HG03521 (cell line): ENCODE measurements at regions not wholly inside any gene's neighbourhood (a gene's known extent, or its start where the extent isn't known, plus 50 kb on each side); places are given as distances from the start of the nearest gene placed in this dataset.
"Not testable (repeated sequence)": the region's sequence is repeated elsewhere in the genome, so short reads cannot be mapped to it uniquely, and the experiment has no call there.

ENCODE experiments used
- ATAC-seq: cut with Tn5 transposase; IDR thresholded peaks from one replicate; pipeline ENCODE4 v1.9.1; 2021; ENCODE audit warnings: mild to moderate bottlenecking, moderate library complexity; ENCODE audit not compliant: unreplicated experiment

DNA sequence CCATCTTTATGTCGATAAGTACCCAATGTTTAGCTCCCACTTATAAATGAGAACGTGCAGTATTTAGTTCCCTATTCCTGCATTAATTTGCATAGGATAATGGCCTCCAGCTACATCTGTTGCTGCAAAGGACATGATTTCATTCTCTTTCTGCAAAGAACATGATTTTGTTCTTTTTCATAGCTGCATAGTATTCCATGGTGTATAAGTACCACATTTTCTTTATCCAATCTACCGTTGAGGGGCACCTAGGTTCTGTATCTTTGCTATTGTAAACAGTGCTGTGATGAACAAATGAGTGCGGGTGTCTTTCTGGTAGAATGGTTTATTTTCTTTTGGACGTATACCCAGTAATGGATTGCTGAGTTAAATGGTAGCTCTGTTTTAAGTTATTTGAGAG, 63.0 kb downstream of the HLX start:
- no peak for ATAC-seq

DNA sequence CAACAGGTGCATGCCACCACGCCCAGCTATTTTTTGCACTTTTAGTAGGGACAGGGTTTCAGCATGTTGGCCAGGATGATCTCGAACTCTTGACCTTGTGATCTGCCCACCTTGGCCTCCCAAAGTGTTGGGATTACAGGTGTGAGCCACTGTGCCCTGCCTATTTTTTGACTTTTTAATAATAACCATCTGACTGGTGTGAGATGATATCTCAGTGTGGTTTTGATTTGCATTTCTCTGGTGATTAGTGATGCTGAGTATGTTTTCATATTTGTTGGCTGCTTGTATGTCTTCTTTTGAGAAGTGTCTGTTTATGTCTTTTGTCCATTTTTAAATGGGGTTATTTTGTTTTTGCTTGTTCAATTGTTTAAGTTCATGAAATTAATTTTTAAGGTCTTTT, 63.7 kb downstream of the HLX start:
- ATAC-seq: not testable (repeated sequence)

DNA sequence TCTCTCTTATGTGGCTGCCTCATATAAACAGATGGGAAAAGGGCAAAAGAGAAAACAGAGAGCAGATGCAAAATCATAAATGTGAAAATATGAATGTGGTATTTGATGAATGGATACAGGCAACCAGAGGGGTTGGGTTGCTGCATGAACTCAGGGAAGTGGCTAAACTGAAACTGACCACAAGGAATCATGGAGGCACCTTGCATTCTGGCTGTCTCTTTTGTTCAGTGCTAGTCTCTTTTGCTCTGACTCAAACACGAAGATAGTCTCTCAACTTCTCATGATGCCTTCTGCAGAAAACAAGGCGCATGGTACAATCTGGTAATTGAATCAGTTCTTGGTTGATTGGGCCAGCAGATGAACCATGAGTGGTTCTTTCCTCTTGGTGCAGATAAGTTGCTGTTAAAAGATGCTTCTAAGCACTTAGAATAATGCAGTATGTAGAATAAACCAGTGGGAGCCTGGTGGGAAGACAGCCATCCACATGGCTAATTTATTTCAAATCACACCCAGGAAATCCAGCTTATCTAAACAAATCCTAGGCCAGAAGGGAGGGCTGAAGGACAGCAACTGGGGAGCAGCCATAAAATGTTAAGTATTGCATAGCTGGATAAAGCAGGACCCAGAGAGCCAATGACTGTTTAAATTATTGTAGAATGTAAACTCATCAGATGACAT, 64.2 kb downstream of the HLX start:
- no peak for ATAC-seq

DNA sequence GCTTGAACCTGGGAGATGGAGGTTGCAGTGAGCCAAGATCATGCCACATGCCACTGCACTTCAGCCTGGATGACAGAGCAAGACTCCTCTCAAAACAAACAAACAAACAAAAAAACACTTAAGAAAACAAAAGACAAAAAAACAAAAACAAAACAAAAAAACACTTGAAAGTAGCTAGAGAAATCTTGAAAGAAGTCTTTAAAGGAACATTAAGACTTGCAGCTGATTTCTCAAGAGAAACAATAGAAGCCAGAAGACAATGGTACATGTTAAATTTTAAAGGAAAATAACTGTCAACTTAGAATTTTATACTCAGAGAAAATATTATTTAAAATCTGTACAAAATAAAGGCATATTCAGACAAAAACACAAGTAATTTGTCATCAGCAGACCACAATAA, 71.3 kb downstream of the HLX start:
- no peak for ATAC-seq

DNA sequence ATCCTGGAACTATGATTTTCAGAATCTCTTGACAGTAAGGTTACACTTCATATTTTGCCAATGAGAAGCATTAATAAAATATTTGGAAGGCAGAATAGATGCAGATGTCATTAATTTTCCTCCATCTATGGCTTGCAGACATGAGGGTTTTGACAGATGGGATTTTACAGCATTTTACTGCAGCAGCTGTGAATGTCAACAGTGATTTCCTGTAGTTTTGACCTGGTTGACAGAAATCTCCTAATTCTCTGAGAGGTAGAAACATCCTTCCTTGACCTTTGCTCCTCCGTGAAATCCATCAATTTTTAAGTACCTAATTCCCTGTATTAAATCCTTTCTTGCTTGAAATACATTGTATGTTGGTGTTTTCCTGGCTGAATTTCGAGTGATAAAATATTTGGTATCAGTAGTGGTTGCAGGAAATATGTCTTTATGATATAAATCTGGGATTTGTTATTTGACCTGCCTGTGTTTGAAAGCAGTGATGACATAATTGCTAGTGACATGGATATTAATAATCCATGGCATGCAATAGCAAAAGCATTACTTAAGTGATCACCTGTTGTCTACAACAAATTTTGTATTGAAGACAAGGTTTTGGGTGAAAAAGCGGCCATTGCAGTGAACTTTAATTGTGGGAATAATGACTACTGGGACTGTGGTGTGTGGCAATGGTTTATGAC, 73.9 kb downstream of the HLX start:
- no peak for ATAC-seq

DNA sequence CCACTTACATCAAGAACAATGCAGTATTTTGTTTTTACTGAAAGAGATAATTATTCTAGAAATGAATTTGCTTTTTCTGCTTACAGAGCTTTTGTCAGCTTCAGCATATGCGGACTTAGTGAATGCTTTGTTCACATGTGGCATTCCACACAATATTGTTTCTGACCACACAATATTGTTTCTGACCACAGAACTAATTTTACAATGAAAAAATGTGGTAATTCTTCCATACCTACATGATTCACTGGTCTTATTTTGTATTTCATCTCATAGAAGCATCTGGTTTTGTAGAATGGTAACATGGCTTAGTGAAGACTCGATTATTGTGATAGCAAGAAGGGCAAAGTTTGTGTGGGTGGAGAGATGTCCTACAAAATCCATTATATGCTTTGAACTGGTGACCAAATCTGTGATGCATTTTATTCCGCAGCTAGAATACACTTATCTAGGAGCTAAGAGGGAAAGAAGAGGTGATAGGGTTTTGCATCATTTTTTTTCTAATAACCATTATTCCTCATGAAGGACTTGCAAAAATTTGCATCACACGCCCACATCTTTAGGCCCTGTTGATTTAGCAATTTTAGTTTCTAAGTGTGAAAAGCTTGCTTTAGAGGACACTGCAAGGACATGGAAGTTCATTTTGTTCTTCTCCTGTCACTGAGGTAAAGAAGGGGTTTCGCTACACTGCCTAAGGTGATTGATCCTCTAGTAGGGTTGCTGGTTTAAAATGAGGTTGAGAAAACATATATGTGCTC, 75.3 kb downstream of the HLX start:
- ATAC-seq: no peak

DNA sequence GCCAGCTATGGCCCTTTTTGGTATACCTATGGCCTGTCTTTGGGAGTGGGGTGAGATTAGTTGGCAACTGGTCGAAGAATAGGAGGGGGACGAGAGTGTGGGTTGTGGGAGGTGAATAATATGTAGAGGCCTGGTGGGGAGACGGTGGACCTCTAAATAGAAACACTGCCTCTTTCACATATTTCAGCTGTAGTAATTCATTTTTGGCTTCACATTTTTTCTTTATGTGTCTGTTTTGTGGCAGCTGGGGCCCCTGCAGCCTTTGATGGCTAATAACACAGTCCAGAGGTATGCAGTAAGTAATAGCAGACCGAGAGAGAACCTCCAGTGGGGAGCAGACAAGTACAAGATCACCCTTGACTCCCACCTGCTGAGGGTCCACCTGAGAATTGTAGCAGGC, 75.9 kb downstream of the HLX start:
- no peak for ATAC-seq

DNA sequence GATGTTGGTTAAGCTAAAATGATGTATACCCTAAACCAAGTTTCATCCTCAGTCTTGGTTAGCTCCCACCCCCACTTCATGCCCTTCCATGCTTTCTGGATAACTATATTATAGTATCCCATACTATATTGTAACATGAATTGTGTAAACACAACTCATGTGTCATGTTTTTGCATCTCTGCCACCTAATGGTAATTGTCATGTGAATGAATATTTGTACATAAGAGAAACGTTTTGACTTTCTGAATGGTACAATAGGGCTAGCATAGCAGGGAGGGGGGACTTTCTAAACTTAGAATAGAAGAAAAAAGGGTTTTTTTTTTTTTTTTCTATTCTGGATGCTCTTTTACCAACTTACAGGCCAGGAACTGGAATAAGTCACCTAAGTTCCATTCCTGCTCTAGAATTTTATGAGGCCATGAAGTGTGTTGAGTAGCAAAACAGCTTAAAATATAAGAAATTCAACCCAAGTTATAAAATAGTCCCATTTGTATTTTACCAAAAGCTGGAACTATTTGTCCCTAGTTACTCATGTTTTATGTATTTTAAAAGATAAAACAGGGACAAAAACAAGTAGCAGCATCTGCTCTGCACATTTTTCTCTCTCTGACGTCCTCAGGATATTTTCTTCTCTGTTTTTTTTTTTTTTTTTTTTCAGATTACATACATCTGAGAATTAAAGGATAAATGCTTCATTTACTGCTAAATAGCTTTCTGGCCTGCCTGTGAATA, 77.4 kb downstream of the HLX start:
- ATAC-seq: no peak

DNA sequence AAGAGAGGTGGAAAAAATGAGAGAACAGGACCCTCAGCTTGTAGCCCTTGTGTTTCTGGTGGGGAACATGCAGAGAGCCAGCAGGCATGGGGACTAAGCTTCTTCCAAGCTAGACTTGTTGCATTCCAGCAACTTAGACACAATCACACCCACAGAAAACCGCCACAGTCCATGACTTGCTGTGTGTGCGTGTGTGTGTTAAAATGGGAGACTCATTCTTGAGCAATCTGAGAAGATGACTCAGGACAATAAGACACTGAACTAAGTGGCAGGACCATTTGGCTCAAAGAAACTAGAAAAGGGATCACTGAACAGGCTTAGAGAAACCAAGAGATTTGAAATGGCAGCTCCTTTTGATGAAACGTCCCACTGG, 78.0 kb downstream of the HLX start:
- no peak for ATAC-seq

DNA sequence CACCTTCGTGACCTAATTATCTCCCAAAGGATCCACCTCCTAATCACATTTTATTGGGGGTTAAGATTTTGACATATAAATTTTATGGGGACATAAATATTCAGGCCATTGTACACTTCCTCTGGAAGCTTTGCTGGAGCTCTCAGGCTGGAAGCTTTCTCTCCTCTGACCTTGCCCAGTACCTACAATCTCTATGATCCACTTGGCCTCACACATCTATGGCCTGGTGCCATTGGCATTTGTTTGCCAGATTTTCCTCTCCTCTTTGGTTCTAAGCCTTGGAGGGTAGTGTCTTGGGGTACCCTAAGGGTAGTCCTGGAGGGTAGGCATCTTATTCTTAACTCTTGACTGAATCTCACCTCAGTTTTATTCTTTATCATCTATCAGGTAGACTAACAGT, 79.0 kb downstream of the HLX start:
- ATAC-seq: no peak

DNA sequence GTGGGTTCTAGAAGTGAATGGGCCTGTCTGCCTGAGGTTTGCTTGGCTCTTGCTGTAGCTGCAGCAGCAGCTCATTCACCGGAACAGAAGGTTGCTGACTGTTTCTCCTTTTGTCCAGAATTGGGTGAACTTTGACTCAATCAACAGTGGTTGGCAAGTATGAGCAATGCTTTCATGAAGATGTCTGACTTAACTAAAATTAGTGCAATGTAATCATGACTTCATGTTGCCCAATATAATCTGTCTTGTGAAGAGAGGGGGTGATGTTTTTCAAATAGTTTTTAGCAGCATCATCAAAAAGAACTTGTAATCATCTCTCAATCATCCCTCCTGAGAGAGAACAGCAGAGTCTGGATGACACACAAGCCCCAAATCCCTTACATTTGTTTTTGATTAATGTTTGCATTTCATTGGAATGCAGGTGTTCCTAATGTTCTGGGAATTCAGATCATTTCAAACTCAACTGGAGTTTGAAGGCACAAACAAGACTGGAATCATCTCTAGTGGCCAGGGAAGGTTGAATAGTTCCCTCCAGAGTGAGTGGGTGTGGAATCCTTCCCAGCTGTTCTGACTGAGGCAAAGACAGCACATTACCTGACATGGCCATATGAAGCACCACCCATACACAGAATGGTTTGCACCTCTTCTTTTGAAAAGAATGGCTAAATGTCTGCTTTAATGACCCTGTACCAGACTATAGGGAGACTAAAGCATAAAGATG, 82.9 kb downstream of the HLX start:
- no peak for ATAC-seq

DNA sequence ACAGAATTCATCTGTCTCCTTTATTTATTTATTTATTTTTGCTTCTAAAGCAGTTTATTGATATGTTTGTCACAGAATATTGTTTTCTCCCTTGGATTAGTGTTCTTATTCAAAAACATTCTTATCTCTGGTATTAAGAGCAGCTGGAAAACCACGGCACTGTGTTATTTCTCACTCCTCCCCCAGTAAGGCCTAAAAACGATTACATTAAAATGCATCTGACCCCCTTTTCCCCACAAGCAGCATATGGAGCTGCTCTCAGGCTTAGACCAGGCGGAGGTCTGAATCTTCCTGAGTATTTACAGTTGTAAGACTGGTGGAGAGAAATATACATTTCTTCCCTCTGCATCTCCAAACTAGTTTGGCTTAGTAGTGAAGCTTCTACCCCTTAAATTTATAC, 86.8 kb downstream of the HLX start:
- ATAC-seq: no peak

DNA sequence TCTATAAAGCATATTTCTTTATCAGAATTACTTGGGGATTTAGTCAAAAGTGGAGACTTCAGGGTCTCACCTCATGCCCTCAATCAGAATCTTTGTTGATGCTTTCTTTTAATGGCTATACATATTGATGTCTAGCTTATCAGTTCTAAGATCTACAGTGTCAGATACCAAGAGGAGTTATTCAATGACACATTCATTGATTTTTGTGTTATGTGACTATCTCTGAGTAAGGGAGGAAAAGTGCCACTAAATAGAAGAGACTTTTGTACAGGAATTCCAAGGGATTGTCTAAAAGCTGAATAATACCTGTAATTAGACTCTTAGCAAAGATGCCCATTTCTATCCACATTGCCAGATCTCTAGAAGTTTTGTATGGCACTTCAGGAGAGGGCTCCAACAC, 87.2 kb downstream of the HLX start:
- no peak for ATAC-seq

DNA sequence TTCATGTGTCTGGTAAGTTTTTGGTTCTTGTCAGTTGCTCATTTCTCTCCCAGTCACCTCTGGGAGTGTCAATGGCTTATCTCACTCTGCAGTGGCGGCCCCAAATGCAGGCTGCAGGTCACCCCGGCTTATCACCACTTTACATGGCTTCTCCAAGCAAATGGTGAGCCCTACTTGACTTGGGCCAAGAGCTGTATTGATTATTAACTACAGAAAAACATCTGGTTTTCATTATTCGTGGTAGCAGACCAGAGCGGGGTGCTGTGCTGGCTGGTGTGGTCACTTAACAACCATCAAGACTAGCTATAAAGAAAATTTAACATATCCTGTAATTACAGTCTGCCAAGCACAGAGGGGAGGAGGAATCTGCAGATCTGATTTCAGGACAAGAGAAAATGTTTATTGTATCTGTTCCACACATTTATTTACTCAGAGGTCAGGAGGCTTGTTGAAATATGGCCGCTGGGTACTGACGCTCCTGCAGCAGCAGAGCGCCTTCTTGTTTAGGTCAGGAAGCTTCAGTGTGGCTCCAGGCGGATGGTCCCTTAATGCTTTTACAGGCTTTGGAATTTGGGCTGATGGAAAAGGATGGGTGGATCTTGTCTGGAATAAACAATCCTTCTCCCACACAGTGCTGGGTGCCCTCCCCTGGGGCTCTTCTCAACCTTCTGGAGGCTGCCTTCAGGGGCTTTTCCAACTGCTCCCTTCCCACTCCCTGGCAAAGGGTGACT, 87.8 kb downstream of the HLX start:
- no peak for ATAC-seq

DNA sequence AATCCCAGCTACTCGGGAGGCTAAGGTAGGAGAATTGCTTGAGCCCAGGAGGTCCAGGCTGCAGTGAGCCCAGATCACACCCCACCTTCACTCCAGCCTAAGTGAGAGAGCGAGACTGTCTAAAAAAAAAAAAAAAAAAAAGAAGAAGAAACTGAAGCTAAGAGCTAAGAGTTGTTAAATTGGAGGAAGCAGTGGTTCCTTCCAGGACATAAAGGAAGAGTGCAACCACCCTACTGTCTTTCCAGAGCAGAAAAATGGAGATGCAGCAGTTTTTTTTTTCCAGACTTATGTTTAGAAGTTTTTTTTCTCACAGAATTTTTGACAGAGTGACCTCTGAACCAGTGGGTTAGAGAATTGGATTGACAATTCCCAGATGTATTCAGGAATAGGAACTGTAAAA, 88.7 kb downstream of the HLX start:
- no peak for ATAC-seq

DNA sequence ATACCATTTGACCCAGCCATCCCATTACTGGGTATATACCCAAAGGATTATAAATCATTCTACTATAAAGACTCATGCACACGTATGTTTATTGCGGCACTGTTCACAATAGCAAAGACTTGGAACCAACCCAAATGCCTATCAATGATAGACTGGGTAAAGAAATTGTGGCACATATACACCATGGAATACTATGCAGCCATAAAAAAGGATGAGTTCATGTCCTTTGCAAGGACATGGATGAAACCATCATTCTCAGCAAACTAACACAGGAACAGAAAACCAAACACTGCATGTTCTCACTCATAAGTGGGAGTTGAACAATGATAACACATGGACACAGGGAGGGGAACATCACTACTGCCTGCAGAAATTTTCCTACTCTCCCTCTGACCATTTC, 90.0 kb downstream of the HLX start:
- not testable (repeated sequence) for ATAC-seq

DNA sequence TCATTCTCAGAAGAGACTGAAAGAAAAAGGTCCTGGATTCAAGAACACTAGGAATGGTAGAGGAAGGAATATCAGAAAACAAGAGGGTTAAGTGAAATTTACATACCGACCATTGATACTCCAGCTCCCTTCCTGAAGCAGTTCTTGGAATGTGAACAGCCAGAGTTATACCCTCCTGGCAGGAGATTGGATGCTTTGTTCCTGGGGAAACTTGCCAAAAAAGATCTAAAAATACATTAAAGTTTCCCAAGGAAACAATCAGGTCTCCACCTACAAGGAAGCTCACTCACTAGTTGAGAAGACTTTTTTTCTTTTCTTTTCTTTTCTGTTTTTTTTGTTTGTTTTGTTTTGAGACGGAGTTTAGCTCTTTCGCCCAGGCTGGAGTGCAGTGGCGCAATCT, 91.1 kb downstream of the HLX start:
- no peak for ATAC-seq

DNA sequence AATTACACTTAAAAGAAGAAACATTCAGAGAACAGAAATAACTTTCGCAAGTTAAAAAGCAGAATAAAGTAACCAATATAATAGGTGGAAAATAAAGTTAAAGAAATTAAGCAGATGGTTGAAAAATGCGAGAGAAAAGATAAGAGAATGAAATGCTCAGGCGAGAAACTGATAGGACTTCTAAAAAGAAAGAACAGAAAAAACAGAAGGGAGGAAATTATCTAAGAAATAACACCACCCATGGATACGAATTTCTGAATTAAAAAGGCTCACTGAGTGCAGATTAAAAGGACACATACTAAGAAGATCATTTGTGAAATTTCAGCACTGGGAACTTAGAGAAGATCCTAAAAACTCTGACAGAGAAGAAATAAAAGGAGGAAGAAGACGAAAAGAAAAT, 92.0 kb downstream of the HLX start:
- no peak for ATAC-seq

DNA sequence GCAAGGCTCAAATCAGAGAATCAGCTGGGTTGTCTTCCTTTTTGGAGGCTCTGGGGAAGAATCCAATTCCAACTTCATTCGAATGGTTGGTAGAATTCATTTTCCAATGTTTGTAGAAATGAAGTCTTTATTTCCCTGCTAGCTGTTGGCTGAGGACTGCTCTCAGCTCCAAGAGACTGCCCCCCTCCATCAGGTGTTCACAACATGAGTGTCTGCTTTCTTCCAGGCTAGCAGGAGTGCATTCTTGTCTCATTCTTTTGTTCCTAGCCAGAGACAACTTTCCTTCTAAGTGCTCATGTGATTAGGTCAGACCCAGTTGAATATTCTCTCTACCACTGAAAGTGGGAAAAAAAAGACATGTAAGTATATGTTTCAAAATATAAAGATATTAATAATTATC, 95.2 kb downstream of the HLX start:
- ATAC-seq: no peak

DNA sequence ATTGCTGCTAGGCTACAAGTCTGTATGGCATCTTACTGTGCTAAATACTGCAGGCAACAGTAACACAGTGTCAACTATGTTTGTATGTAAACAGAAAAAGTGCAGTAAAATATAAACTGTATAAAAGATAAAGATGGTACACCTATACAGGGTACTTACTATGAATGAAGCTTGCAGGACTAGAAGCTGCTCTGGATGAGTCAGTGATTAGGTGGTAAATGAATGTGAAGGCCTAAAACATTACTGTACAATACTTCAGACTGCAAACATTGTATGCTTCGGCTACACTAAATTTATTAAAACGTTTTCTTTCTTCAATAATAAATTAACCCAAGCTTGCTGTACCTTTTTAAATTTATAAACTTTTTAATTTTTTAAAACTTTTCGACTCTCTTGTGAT, 97.1 kb downstream of the HLX start:
- no peak for ATAC-seq
